ENCODE measurements at regions not wholly inside any gene's neighbourhood (a gene's known extent, or its start where the extent isn't known, plus 50 kb on each side); places are given as distances from the start of the nearest gene placed in this dataset.
A peak's percentile ranks its signal among the peaks of the same experiment; 100 is the strongest.
"Not testable (repeated sequence)": the region's sequence is repeated elsewhere in the genome, so short reads cannot be mapped to it uniquely, and the experiment has no call there.

- DNase-seq (ENCODE audit: low read depth) = no peak
Observed at GRCh38 chr1:98575955-98576354, 85.6 kb upstream of the SNX7 start.

GRCh38 chr1:98565951-98566350 is 95.6 kb upstream of the SNX7 start:
- DNase-seq (ENCODE audit: low read depth) = no peak

DNA sequence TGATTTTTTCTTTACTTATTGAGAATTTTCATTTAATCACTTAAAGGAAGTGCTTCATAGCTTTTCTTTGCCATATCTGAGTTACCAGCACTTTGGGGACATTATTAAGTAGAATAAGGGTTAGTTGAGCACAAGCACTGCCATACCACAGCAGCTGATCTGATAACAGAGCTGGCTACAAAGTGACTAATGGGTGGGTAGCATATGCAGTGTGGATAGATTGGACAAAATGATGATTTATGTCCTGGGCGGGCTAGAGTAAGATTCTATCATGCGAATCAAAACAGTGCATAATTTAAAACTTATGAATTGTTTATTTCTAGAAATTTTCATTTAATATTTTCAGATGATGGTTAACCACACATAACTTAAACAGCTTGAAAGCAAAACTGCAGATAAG is 102.2 kb upstream of the SNX7 start:
- no peak for DNase-seq (ENCODE audit: low read depth)

GRCh38 chr1:98557895-98558294 is 103.6 kb upstream of the SNX7 start:
- DNase-seq (ENCODE audit: low read depth) = no peak

DNA sequence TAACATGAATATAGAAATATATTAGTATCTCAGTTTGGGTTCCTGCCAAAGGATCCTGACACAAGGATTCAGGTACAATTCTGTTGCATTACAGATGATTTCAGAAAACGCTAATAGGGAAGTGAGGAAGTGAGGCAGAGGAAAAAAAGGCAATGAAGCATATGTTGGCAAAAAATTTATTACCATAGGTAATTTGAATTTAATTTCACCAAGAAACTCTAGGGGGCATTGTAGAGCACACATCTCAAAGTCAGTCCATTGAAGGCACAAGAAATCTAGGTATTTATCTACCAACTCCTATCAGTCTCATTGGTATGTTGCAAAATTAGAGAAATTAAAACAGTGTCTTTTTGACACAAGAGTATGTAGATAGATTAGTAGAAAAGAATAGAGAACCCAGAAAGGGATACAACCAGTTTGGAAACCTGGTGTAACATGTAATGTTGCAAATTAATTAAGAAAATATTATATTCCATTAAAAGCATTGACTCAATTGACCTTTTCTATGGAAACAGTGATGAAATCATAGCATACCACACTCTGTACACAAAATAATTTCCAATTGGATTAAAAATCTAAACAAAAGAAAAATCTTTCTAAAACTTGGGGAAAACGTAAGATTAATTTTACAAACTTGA is 104.9 kb upstream of the SNX7 start:
- no peak for DNase-seq (ENCODE audit: low read depth)

- no peak for DNase-seq (ENCODE audit: low read depth)
Observed at GRCh38 chr1:98555814-98556213, 105.7 kb upstream of the SNX7 start.

GRCh38 chr1:98552576-98553074 is 108.9 kb upstream of the SNX7 start:
- not testable (repeated sequence) for DNase-seq (ENCODE audit: low read depth)

- no peak for DNase-seq (ENCODE audit: low read depth)
Observed at GRCh38 chr1:98550076-98550475, 111.4 kb upstream of the SNX7 start.

- no peak for DNase-seq (ENCODE audit: low read depth)
Observed at GRCh38 chr1:98546319-98546718, 115.2 kb upstream of the SNX7 start.

DNA sequence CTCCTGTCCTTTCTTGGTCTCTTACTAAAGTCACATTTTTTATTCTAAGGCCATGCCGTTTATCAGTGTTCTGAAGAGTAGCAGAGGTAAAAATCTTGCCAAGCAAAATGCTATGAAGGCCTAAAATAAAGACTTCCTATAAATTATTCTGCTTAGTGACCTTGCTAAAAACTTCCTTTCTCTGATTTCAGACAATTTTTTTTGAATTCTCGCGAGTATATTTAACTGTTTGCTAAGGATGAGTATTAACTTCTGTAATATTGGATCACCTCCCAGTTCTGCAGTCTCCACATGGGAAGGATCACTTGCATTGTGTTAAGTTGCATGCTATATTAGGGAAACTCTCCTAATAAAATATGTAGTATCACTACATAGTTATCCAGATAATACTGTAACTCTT is 123.4 kb upstream of the SNX7 start:
- peak; percentile 36 for DNase-seq (ENCODE audit: low read depth)

DNA sequence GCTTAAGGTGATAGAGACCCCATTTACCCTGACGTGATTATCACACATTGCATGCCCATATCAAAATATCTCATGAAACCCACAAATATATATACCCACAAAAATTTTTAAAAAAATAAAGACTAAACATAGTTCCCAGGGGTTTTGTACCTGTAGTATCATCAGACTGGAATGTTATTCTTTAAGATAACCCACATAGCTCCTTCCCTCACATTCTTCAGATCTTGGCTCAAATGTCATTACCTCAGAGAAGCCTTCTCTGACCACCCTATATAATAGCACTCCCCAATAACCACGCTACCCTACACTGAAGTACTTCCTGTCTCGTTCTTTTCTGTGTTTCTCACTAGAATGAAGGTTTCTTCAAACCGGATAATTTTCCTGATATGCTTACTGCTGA is 138.3 kb upstream of the SNX7 start:
- no peak for DNase-seq (ENCODE audit: low read depth)

DNA sequence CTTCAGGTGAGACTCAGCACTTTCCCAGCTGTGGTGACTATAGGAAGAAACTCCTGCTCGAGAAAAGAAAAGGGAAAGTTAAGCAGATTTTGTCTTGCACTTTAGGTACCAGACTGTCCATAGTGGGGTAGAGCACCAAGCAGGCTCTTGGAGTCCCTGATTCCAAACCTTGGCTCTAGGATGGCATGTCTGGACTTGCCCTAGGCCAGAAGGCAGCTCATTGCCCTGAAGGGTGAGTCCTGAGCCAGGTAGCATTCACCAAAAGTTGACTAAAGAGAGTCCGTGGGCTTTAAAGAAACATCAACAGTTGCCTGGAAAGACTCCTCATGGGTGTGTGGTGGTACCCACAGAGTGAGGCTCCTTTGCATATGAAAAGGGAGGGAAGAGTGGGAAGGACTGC is 145.2 kb upstream of the SNX7 start:
- no peak for DNase-seq (ENCODE audit: low read depth)

- no peak for DNase-seq (ENCODE audit: low read depth)
Observed at GRCh38 chr1:98515744-98516143, 145.8 kb upstream of the SNX7 start.

DNA sequence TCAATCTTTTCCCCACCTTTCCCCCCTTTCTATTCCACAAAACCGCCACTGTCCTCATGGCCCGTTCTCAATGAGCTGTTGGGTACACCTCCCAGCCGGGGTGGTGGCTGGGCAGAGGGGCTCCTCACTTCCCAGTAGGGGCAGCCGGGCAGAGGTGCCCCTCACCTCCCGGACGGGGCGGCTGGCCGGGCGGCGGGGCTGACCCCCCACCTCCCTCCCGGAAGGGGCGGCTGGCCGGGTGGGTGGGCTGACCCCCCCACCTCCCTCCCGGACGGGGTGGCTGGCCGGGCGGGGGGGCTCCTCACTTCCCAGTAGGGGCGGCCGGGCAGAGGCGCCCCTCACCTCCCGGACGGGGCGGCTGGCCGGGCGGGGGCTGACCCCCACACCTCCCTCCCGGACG is 149.3 kb upstream of the SNX7 start:
- not testable (repeated sequence) for DNase-seq (ENCODE audit: low read depth)

- DNase-seq (ENCODE audit: low read depth) = no peak
Observed at GRCh38 chr1:98503771-98504170, 157.8 kb upstream of the SNX7 start.

- no peak for DNase-seq (ENCODE audit: low read depth)
Observed at GRCh38 chr1:98502937-98503336, 158.6 kb upstream of the SNX7 start.

DNA sequence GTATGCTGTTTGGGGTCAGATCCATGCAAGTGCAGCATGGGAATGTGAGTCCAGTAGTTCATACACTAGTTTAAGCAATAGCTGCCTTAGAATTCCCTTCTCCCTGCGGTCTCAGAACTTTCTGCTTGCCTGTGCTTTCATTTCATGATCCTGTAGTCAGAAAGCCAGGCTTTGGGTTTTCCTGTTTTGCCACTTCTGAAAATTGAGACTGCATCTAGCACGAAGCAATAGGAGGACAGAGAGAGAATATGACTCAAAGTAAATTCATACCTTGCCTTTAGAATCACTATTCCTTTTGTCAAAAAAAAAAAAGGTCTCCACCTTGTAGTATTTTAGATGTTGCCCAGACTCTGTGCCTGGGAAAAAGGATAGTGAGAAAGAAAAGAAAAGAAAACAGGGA is 161.2 kb upstream of the SNX7 start:
- DNase-seq (ENCODE audit: low read depth) = no peak

DNA sequence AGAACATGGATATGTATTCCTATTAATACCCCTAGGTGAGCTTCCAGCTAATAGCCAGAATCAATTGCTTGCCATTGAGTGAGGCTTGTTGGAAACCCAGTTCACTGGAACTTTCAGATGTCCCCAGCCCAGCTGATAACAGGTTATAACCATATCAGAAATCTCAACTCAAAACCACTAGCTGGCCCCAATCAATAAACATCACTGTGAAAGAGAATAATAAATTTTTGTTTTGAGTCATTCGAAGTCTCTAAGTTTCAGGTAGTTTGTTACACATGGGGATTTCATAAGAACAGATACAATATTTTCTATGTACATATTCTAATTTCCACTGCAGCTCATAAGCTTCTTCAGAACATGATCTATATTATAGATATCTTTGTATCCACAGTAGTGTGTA is 162.9 kb upstream of the SNX7 start:
- DNase-seq (ENCODE audit: low read depth) = no peak

DNA sequence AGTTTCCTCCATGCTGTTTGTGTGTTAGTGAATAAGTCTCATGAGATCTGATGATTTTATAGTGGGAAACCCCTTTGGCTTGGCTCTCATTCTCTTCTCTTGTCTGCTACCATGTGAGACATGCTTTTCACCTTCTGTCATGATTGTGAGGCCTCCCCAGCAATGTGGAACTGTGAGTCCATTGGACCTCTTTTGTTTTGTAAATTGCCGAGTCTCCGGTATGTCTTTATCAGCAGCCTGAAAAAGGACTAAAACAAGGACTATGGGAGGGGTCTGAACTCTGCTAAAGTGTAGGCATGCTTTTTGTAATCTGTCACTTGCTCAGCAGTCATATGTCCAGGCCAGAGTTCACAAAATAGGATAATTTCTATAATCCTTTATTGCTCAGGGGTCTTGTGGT is 164.0 kb upstream of the SNX7 start:
- DNase-seq (ENCODE audit: low read depth) = no peak

DNA sequence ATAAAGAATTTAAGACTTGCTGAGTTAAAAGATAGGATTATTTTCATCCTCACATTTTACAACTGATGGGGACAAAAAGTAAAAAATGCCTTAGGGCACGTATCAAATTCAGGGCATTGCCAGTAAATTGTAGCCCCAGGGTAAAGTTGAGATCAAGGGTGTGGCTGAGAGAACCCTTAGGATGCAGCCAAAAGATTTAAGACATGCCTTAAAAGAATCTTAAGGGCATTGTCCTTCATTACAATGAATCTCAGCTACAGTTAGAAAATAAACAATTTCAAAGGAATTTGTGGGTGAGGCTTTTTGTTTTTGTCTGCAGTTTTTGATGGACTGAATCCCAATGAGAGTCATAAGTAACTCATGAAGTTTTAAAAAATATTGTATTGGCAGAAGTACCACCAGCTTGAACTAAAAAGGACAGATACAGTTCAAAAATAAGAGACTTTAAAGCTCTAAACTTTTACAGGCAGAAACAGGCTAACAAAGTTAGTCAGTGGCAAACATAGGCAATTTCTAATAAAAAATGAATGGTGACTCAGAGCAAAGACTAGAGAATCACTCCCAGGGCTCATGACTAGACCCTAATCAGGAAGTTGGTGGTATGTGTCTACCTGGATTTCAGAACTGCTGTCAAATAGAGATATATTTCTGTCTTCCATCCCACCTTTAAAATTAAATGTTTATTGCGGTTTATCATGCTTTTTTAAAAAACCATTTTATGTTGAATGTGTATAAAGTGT is 165.1 kb upstream of the SNX7 start:
- no peak for DNase-seq (ENCODE audit: low read depth)

GRCh38 chr1:98493469-98493868 is 168.1 kb upstream of the SNX7 start:
- no peak for DNase-seq (ENCODE audit: low read depth)

DNA sequence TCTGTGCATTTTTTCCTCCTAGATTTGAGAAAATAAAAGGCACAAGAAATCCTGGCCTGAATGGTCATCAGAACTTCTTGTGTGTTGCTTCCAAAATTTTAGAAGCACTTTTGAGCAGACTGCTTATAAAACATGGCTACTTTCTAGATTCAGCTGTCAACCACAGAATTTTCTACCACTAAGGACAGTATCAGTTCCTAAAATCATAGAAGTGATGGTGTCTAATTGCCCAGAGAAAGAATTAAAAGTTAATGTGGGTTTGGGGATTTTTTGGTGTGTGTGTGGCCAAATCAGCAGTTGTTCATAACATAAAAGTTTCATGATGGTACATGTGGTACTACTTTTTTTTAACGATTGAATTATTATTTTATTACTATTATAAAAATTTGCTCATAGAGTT is 171.4 kb upstream of the SNX7 start:
- DNase-seq (ENCODE audit: low read depth) = no peak

GRCh38 chr1:98487620-98488019 is 173.9 kb upstream of the SNX7 start:
- DNase-seq (ENCODE audit: low read depth) = no peak

GRCh38 chr1:98482611-98483010 is 178.9 kb upstream of the SNX7 start:
- no peak for DNase-seq (ENCODE audit: low read depth)

All from forelimb muscle (tissue), 1 donor.